ENCODE measurements at regions not wholly inside any gene's neighbourhood (a gene's known extent, or its start where the extent isn't known, plus 50 kb on each side); places are given as distances from the start of the nearest gene placed in this dataset.

GRCh38 chr4:20577702-20578101 lies 122.6 kb upstream of the PACRGL start:
- ChIA-PET POLR2A (ENCODE audit: low non-redundant PET) (no interaction called here), CTCF (no interaction called here)
- no peak for DNase-seq (ENCODE audit: low spot score)
- TF ChIP-seq CTCF (conservative IDR thresholded peaks at IDR 0.05; ENCODE audit: low read depth): no peak
- no peak overlapping the region for H3K27ac ChIP-seq

GRCh38 chr4:20580907-20581306 lies 119.4 kb upstream of the PACRGL start:
- no peak for DNase-seq (ENCODE audit: low spot score)
- POLR2A ChIA-PET (ENCODE audit: low non-redundant PET): no interaction called here
- CTCF ChIA-PET: no interaction called here
- no peak for TF ChIP-seq CTCF (conservative IDR thresholded peaks at IDR 0.05; ENCODE audit: low read depth)
- H3K27ac ChIP-seq: no peak overlapping the region

GRCh38 chr4:20589436-20589835 lies 110.8 kb upstream of the PACRGL start:
- H3K27ac ChIP-seq: no peak overlapping the region
- CTCF ChIA-PET: no interaction called here
- no peak for DNase-seq (ENCODE audit: low spot score)
- POLR2A ChIA-PET (ENCODE audit: low non-redundant PET): no interaction called here
- TF ChIP-seq CTCF (conservative IDR thresholded peaks at IDR 0.05; ENCODE audit: low read depth): no peak

GRCh38 chr4:20590849-20591248 lies 109.4 kb upstream of the PACRGL start:
- ChIA-PET CTCF (interaction anchor here (0.7 kb wide), 2 partner anchors 63 to 362 kb away, joined by 3 to 6 read pairs; no protein-coding TSS in a partner anchor), POLR2A (ENCODE audit: low non-redundant PET) (no interaction called here)
- no peak overlapping the region for H3K27ac ChIP-seq
- DNase-seq (ENCODE audit: low spot score): no peak
- TF ChIP-seq CTCF (conservative IDR thresholded peaks at IDR 0.05; ENCODE audit: low read depth): no peak

- POLR2A ChIA-PET (ENCODE audit: low non-redundant PET): no interaction called here
- no peak for DNase-seq (ENCODE audit: low spot score)
- TF ChIP-seq CTCF (conservative IDR thresholded peaks at IDR 0.05; ENCODE audit: low read depth): no peak
- CTCF ChIA-PET: no interaction called here
- H3K27ac ChIP-seq: no peak overlapping the region
Observed at GRCh38 chr4:20591571-20591970, 108.7 kb upstream of the PACRGL start.

GRCh38 chr4:20592013-20592412 lies 108.2 kb upstream of the PACRGL start:
- TF ChIP-seq CTCF (conservative IDR thresholded peaks at IDR 0.05; ENCODE audit: low read depth): no peak
- ChIA-PET POLR2A (ENCODE audit: low non-redundant PET) (no interaction called here), CTCF (interaction anchor here (0.6 kb wide), 2 partner anchors 48 to 155 kb away, joined by 3 read pairs; no protein-coding TSS in a partner anchor)
- H3K27ac ChIP-seq: no peak overlapping the region
- DNase-seq (ENCODE audit: low spot score): no peak

GRCh38 chr4:20592663-20593062 lies 107.6 kb upstream of the PACRGL start:
- TF ChIP-seq CTCF (conservative IDR thresholded peaks at IDR 0.05; ENCODE audit: low read depth): no peak
- ChIA-PET CTCF (interaction anchor here (0.6 kb wide), 2 partner anchors 48 to 154 kb away, joined by 3 read pairs; no protein-coding TSS in a partner anchor), POLR2A (ENCODE audit: low non-redundant PET) (no interaction called here)
- no peak overlapping the region for H3K27ac ChIP-seq
- DNase-seq (ENCODE audit: low spot score): no peak

All from RWPE1 (cell line).